SK-N-MC (cell line): ENCODE measurements at regions not wholly inside any gene's neighbourhood (a gene's known extent, or its start where the extent isn't known, plus 50 kb on each side); places are given as distances from the start of the nearest gene placed in this dataset.

ENCODE experiments used
- EZH2 ChIP-seq: fragments of 200-600 bp; sonication (generic); IDR thresholded peaks from one replicate; pipeline ENCODE4 v1.6.1; 2017; ENCODE audit warnings: antibody characterized with exemption
- POLR2AphosphoS5 ChIP-seq: IDR thresholded peaks from 2 replicates; pipeline ENCODE4 v1.6.1; 2012; ENCODE audit warnings: mild to moderate bottlenecking, low read depth, low read length, borderline replicate concordance

DNA sequence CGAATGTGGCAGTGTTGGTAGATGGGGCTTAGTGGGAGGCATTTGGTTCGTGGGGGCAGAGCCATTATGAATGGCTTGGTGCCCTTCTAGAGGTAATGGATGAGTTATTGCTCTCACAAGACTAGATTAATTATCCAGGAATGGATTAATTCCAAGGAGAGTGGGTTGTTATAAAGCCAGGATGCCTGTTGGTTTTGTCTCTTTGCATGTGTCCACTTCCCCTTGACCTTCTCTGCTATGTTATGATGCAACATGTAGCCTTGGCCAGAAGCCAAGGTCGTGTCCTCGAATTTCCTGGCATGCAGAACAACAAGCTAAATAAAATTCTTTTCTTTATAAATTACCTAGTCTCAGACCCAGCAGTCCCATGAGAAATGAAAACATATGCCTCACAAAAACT is 111.2 kb upstream of the PLS3 start:
- TF ChIP-seq EZH2 (no peak), POLR2AphosphoS5 (no peak)
